ENCODE measurements at regions not wholly inside any gene's neighbourhood (a gene's known extent, or its start where the extent isn't known, plus 50 kb on each side); places are given as distances from the start of the nearest gene placed in this dataset.

DNA sequence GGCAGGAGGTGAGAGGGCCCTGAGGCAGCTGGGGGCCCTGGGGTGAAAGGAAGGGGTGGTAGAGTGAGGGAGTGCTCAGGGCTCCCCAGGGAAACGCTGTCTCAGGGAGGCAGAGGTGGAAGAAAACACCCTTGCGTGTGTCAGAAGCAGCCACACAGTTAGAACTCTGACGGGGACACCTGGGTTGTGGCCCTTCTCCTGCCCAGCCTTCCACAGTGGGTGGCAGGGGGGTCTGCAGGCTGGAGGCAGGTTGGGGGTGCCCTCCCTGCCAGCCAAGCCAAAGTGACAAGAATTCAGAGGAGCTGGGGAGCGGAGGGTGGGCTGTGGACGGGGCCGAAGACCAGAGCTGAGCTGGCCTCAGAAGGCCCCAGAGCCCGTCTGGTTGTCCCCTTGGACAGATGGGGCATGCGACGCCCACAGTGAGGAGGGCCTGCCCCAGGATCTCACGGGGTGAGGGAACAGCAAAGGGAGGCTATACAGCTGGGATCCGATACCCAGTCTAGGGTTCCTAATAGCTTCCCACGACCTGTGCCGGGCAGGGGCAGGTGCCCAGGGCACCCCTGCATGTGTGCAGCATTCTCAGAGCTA is 105.2 kb upstream of the ADRA2C start:
- no peaks in the 10 kb centered on the region for H3K9me3 Mint-ChIP-seq
- no peak overlapping the region for H3K4me3 Mint-ChIP-seq
- no peaks in the 10 kb centered on the region for H3K36me3 Mint-ChIP-seq
- peaks cover 2 to 17% (median 6%) of the 10 kb centered on the region in 3 donors for H3K27me3 Mint-ChIP-seq (ENCODE audit: low read depth in 3 of 3)
- no peaks in the 10 kb centered on the region for H3K4me1 Mint-ChIP-seq
- H3K27ac Mint-ChIP-seq = no peak overlapping the region
- no peak for DNase-seq

DNA sequence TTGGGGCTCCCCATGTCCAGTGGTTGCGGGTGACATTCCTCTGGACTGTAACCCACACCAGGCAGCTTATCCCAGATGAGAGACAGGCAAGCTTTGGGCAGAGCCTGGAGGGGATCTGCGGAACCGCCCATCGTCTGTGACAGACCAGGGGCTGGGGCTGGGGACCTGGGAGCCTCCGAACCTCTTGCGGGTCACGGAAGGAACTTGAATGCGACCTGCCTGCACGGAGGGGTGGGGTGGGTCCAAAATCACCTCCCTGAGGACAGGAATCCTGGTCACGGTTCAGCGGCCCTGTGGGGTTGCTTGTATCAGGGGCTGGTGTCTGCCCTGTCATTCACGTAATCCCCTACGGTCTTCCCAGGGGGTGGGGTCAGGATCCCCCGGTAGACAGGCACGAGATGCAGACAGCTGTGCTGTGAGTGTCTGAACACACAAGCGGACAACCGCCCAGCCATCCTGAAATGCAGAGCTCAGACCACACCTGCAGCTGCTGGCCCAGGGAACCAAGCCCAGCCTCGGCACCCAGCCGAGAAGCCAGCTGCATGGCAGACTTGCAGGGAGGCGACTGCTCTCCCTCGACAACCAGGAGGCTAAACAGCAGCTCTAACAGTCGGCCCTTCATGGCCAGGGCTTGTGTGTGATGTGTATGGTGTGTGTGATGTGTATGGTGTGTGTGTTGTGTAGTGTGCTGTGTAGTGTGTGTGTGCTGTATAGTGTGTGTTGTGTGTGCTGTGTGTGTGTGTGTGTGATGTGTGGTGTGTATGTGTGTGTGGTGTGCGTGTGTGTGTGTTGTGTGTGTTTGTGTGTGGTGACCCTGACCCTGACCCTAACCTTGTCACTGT is 105.9 kb upstream of the ADRA2C start:
- no peak for DNase-seq
- Mint-ChIP-seq H3K4me1 (no peaks in the 10 kb centered on the region), H3K27ac (no peak overlapping the region), H3K36me3 (no peaks in the 10 kb centered on the region), H3K9me3 (no peaks in the 10 kb centered on the region), H3K4me3 (no peak overlapping the region), H3K27me3 (ENCODE audit: low read depth in 3 of 3) (peaks cover 2 to 15% (median 6%) of the 10 kb centered on the region in 3 donors)

DNA sequence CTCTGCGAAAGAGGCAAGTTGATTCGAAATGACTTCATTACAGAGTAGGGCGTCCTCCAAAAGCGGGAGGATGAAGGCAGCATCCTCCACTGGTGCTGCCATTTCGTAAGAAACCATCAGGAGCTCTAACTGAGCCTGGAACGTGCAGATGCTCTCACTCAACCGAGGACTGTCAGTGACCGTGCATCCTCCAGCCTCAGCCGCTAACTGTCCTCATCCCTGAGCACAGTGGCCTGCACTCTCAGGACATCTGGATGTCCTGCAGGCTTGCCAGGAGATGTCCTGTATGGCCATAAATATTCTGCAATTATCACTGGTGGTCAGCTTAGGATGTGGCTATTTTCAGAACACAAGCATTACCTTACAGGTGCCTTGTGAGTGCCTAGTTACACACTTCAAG is 107.1 kb upstream of the ADRA2C start:
- Mint-ChIP-seq H3K27ac (no peak overlapping the region), H3K4me3 (no peak overlapping the region), H3K9me3 (no peaks in the 10 kb centered on the region), H3K36me3 (no peaks in the 10 kb centered on the region), H3K4me1 (no peaks in the 10 kb centered on the region), H3K27me3 (ENCODE audit: low read depth in 3 of 3) (peaks cover 2 to 13% (median 8%) of the 10 kb centered on the region in 3 donors)
- DNase-seq = no peak

DNA sequence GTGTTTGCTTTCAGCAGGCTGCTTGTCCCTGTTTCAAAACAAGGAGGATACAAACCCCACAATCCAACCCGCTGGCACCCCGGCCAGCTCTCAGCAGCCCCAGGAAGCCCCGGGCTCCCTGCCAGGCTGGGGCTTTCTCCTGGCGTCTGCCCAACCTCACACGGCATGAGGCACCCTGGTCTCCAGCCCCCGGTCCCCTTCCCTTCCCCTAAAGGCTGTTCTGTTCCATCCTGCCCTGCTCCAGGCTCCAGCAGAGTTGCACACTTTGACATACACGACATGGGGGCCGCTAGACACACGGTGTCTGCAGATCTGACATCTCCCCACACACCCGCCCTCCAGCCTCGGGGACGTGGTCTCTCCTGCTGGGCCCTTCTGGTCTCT is 107.7 kb upstream of the ADRA2C start:
- H3K4me1 Mint-ChIP-seq = no peaks in the 10 kb centered on the region
- no peak overlapping the region for H3K27ac Mint-ChIP-seq
- no peaks in the 10 kb centered on the region for H3K36me3 Mint-ChIP-seq
- no peaks in the 10 kb centered on the region for H3K9me3 Mint-ChIP-seq
- H3K4me3 Mint-ChIP-seq = no peak overlapping the region
- DNase-seq = no peak
- peaks cover 2 to 13% (median 8%) of the 10 kb centered on the region in 3 donors for H3K27me3 Mint-ChIP-seq (ENCODE audit: low read depth in 3 of 3)

DNA sequence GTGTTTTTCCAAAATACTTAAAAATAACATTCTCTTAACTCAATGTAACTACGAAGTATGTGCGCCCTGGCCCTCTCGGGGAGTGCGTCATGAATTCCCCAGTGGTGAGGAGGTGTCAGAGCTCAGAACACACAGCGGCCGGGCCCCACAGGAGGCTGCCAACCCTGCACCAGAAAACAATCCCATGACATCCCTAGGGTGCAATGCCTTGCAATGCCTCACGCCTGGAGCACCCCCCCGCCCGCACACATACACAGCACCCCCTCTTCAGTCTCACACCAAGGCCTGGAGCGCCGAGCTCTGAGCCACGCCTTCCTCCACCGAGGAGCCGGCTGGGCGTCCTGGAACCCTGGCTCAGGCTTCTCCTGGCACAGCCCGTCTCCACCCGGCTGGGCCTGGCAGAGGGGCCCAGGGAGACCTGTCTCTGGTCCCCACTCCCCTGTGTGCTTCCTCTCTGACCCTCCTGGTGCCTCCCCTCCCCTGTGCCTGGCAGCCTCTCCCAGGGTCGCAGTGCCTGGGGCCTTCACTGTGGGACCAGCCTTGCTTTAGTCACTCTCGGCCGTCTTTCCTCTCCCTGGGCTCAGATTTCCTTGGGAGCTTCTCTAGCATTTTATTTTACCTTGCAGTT is 108.2 kb upstream of the ADRA2C start:
- Mint-ChIP-seq H3K27ac (no peak overlapping the region), H3K9me3 (no peaks in the 10 kb centered on the region), H3K4me3 (no peak overlapping the region), H3K36me3 (no peaks in the 10 kb centered on the region), H3K4me1 (no peaks in the 10 kb centered on the region), H3K27me3 (ENCODE audit: low read depth in 3 of 3) (peaks cover 2 to 13% (median 8%) of the 10 kb centered on the region in 3 donors)
- no peak for DNase-seq

DNA sequence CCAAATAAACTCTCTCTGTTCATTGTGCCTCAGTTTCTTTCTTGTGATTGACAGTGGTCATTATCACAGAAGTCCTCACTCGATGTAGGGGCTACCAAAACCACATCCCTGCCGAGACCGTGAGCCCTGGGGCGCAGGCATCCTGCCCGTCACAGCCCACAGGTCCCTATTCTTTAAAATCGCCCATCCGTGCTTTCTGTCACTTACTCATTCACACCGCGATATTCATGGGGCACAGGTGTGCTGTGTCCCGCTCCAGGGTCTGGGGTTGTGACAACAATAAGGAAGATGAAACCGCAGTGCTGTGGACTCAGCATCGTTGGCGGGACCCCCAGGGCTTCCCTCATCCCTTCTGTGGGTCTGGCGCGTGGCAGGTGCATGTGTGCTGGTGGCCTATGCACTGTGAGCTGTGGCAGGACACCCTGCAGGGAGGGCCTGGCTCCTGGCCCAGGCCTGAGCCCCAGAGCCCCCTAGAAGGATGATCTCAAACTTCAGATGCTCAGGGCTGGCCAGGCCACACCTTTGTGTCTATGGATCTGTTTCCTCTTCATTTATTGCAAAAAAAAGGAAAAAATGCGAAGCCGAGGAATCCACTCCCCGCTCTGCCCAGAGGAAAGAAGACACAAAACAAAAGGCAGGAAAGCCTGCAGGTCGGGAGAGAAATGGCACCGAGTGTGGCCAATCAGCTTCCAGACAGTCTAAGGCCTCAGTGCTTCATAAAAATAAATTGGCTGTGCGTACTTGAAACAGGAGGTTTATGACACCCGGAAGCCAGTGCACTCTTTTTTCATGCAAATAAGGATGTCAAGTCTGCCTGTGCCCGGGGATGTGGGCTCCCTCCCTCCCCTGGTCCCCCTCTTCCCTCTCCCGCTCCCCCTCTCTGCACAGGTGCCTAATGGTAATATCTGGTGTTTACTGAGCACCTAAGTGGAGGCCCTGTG is 109.5 kb upstream of the ADRA2C start:
- DNase-seq = no peak
- no peaks in the 10 kb centered on the region for H3K36me3 Mint-ChIP-seq
- H3K4me1 Mint-ChIP-seq = no peaks in the 10 kb centered on the region
- no peak overlapping the region for H3K4me3 Mint-ChIP-seq
- no peak overlapping the region for H3K27ac Mint-ChIP-seq
- H3K9me3 Mint-ChIP-seq = no peaks in the 10 kb centered on the region
- H3K27me3 Mint-ChIP-seq (ENCODE audit: low read depth in 3 of 3) = peaks cover 2 to 15% (median 8%) of the 10 kb centered on the region in 3 donors

DNA sequence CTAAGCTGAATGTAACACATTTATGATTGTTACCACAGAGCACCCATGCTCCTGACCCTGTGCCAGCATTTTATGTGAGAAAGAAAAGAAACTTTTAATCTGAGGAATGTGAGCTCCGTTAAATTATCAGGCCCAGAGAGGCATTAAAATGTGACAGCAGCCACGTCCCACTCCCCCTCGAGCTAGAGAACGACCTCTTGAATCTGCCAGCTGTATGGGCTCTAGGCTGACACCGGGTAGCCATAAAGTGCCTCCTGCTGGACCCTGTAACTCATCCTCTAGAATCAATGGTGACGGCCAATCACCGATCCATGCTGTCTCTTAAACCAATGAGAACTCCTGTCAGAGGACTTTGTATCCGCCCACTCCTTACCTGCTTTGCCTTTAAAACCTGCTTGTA is 110.2 kb upstream of the ADRA2C start:
- Mint-ChIP-seq H3K36me3 (no peaks in the 10 kb centered on the region), H3K4me3 (no peak overlapping the region), H3K9me3 (no peaks in the 10 kb centered on the region), H3K4me1 (no peaks in the 10 kb centered on the region), H3K27me3 (ENCODE audit: low read depth in 3 of 3) (peaks cover 2 to 15% (median 8%) of the 10 kb centered on the region in 3 donors), H3K27ac (no peak overlapping the region)
- no peak for DNase-seq

DNA sequence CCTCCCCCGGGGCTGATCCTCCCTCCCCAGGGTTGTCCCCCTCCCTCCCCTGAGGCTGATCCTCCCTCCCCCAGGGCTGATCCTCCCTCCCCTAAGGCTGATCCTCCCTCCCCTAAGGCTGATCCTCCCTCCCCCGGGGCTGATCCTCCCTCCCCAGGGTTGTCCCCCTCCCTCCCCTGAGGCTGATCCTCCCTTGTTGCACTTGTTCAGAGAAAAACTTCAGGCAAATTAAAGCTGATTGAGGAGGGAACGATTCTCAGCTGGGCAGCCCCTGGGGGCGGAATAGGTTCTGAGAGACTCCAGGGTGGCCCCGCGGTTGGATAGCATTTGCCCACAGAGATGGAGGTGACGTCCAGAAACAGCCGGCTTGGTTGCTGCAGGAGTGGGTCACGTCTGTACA is 110.7 kb upstream of the ADRA2C start:
- no peaks in the 10 kb centered on the region for H3K9me3 Mint-ChIP-seq
- no peak overlapping the region for H3K4me3 Mint-ChIP-seq
- H3K4me1 Mint-ChIP-seq = no peaks in the 10 kb centered on the region
- no peak for DNase-seq
- peaks cover 2 to 15% (median 8%) of the 10 kb centered on the region in 3 donors for H3K27me3 Mint-ChIP-seq (ENCODE audit: low read depth in 3 of 3)
- no peak overlapping the region for H3K27ac Mint-ChIP-seq
- H3K36me3 Mint-ChIP-seq = no peaks in the 10 kb centered on the region

DNA sequence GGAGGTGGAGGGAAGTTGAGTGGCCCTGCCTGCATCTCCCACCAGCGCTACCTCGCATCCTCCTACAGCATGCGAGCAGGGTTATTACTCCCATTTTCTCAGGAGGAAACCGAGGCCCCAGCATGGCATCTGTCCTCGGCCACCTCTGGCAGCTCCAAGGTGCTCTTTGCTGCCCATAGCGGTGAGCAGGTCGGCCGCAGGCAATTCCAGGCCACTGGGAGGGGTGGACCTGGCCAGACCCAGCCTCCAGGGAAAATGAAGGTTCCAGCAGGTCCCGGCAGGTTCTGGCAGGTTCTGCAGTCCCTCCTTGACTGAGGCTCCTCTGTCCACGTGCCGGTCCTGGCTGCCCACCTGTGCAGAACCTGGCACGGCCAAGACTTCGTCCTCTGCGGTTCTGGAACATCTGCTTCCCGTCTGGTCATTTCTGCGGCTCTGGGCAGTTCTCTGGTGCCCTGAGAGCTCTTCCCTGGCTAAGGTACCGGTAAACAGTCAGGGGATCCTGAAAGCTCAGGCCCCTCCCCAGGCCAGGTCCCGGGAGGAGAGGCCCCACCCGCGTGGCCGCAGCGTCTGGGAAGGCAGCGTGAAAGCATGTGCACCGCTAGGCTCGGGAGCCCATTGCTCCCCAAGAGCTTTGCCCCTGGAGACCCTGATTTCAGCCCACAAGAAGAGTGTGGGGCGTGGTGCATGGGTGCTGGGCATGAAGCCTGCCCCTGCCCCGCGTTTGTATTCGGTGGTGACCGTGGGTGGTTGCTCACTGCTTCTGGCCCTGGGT is 112.0 kb upstream of the ADRA2C start:
- Mint-ChIP-seq H3K27ac (no peak overlapping the region), H3K9me3 (no peaks in the 10 kb centered on the region), H3K27me3 (ENCODE audit: low read depth in 3 of 3) (peaks cover 2 to 18% (median 7%) of the 10 kb centered on the region in 3 donors), H3K4me3 (no peak overlapping the region), H3K4me1 (no peaks in the 10 kb centered on the region), H3K36me3 (no peaks in the 10 kb centered on the region)
- no peak for DNase-seq

DNA sequence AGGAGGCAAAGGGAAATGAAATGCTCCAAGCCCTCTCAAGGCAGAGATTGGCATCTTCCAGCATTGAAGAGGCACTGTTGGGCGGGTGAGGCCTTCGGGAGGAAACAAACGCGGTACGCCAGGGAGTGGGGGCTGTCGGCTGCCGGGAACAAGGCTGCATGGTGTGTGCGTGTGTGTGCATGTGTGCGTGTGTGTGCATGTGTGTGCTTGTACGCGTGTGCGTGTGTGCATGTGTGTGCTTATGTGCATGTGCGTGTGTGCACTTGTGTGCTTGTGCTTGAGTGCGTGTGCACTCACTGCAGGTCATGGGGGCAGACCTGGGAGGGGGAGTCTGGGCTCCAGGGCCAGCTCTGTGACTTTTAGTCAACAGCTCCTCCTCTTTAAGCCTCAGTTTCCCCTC is 113.6 kb upstream of the ADRA2C start:
- no peak for DNase-seq
- no peaks in the 10 kb centered on the region for H3K4me1 Mint-ChIP-seq
- no peaks in the 10 kb centered on the region for H3K36me3 Mint-ChIP-seq
- peaks cover 0 to 9% (median 4%) of the 10 kb centered on the region in 3 donors for H3K27me3 Mint-ChIP-seq (ENCODE audit: low read depth in 3 of 3)
- H3K27ac Mint-ChIP-seq = no peak overlapping the region
- no peak overlapping the region for H3K4me3 Mint-ChIP-seq
- no peaks in the 10 kb centered on the region for H3K9me3 Mint-ChIP-seq

DNA sequence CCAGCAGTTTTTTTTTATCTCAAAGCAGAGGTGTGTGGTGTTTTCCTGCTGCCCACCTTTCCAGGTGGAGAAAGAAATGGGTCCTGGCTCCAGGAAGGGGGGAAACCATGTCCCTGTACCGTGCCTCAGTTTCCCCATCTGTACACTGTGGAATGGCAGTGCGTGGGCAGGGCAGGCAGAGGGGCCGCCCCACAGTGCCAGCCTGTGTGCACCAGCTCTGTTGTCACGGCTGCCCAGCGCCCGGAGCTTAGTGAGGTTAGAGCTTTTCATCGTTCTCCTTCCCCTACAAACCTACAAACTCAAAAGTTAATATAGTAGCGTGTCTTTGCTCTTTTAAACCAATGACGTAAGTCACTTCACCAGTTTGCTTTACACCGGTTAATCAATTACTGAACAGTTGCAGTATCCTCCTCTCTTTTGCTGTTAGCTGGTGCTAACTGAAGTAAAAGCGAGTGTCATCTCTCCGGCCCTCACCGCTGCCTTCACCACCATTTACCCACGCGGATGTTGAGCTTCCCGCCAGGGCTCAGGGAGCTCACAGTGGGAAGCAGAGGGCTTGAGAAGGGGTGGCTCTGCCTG is 114.8 kb upstream of the ADRA2C start:
- no peaks in the 10 kb centered on the region for H3K9me3 Mint-ChIP-seq
- DNase-seq = no peak
- no peaks in the 10 kb centered on the region for H3K4me1 Mint-ChIP-seq
- no peaks in the 10 kb centered on the region for H3K36me3 Mint-ChIP-seq
- H3K4me3 Mint-ChIP-seq = no peak overlapping the region
- peaks cover 0 to 9% (median 4%) of the 10 kb centered on the region in 3 donors for H3K27me3 Mint-ChIP-seq (ENCODE audit: low read depth in 3 of 3)
- peak overlapping the region in 1 of 6 donors; percentile 24 for H3K27ac Mint-ChIP-seq

DNA sequence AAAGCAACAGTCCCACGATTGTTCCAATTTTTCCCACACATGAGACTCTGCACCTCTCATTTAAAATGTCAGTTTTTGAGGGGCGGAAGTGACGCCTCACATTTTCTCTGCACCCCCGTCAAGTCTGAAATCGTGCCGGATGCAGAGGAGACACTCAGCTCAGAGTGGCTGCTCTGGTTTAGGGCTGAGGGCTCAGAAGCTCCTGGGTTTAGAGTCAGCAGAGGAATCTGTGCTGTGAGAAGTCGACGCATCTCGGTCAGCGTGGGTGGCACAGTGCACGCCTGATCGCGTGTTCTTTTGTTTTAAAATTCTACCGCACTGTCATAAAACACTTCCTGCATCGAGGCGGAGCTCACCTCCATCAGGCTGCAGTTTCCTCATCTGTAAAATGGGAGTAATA is 116.7 kb upstream of the ADRA2C start:
- H3K27ac Mint-ChIP-seq = no peak overlapping the region
- DNase-seq = no peak
- H3K27me3 Mint-ChIP-seq (ENCODE audit: low read depth in 3 of 3) = peaks cover 1 to 9% (median 4%) of the 10 kb centered on the region in 3 donors
- H3K4me1 Mint-ChIP-seq = no peaks in the 10 kb centered on the region
- H3K4me3 Mint-ChIP-seq = no peak overlapping the region
- no peaks in the 10 kb centered on the region for H3K36me3 Mint-ChIP-seq
- no peaks in the 10 kb centered on the region for H3K9me3 Mint-ChIP-seq

DNA sequence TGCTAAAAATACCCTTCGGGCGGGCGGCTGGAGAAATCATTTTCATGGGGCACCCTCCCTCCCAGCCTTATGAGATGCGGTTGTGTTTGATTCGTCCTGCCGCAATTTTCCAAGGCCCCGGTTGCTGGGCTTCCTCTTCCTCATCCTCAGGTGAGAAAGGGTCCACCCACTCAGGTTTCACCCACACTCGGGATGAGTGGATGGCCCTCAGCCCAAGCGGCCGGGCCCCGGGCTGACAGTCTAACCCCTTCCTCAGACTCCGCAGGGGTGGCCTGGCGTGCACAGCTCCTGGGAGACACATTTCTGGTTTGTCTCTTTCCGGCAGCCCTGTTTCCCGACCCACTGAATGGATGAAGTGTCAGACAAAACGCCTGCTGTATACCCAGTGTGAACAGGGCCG is 116.5 kb upstream of the LRPAP1 start:
- H3K27me3 Mint-ChIP-seq (ENCODE audit: low read depth in 3 of 3) = peaks cover 2 to 12% (median 4%) of the 10 kb centered on the region in 3 donors
- no peaks in the 10 kb centered on the region for H3K36me3 Mint-ChIP-seq
- no peak overlapping the region for H3K27ac Mint-ChIP-seq
- no peaks in the 10 kb centered on the region for H3K4me1 Mint-ChIP-seq
- H3K9me3 Mint-ChIP-seq = no peaks in the 10 kb centered on the region
- no peak overlapping the region for H3K4me3 Mint-ChIP-seq
- DNase-seq = no peak

All from immature natural killer cell (primary cell).